ENCODE measurements at regions not wholly inside any gene's neighbourhood (a gene's known extent, or its start where the extent isn't known, plus 50 kb on each side); places are given as distances from the start of the nearest gene placed in this dataset.

DNA sequence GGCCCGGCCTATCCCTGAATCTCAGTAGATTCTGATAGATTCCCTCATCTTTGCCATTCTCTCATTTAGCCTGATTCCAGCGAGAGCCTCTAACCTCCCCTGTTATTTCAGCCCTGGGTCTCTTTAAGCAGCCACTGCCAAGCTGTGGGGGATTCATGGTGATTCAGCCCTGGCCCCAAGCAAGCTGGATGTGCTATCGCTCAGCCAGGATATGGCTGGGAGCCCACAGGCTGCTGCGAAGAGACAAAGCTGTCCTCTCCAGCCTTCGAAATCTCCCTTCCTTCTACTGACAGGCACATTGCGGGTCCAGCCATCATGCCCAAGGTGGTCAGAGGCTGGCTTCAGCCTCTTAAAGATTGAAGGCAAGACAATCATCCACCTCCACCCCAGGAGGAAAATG lies 394.1 kb downstream of the SOX9 start:
- Histone ChIP-seq H3K27me3 (ENCODE audit: control insufficient read depth in 4 of 4, insufficient read depth in 4 of 4, low read length in 3 of 4) (peaks cover 0 to 3% (median 0%) of the 10 kb centered on the region in 4 donors), H3K4me3 (ENCODE audit: low read depth in 1 of 3, low read length in 3 of 3) (no peak overlapping the region), H3K4me1 (ENCODE audit: control insufficient read depth in 4 of 4, insufficient read depth in 4 of 4, low read length in 3 of 4) (no peaks in the 10 kb centered on the region), H3K9ac (ENCODE audit: low read depth in 1 of 2, low read length in 2 of 2) (no peak overlapping the region), H3K36me3 (ENCODE audit: control insufficient read depth in 4 of 4, insufficient read depth in 3 of 4, low read depth in 1 of 4, low read length in 3 of 4) (no peaks in the 10 kb centered on the region), H3K27ac (ENCODE audit: low read depth in 1 of 2, low read length in 2 of 2) (no peak overlapping the region), H3K9me3 (ENCODE audit: control insufficient read depth in 4 of 4, low read length in 3 of 4) (no peaks in the 10 kb centered on the region)
- DNase-seq (ENCODE audit: low spot score), result no peak
- no peak for TF ChIP-seq NR2F2 (IDR thresholded peaks at IDR 0.05)
- TF ChIP-seq GABPA (IDR thresholded peaks at IDR 0.05 in 1 of 2, conservative IDR thresholded peaks at IDR 0.05 in 1 of 2), result no peak
- TF ChIP-seq RXRA (IDR thresholded peaks at IDR 0.05), result no peak
- TF ChIP-seq, protein P1, sequence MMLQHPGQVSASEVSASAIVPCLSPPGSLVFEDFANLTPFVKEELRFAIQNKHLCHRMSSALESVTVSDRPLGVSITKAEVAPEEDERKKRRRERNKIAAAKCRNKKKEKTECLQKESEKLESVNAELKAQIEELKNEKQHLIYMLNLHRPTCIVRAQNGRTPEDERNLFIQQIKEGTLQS (IDR thresholded peaks at IDR 0.05), result no peak
- no peak for TF ChIP-seq EGR1 (IDR thresholded peaks at IDR 0.05; ENCODE audit: low read depth in 2 of 2)
- TF ChIP-seq, protein P2, sequence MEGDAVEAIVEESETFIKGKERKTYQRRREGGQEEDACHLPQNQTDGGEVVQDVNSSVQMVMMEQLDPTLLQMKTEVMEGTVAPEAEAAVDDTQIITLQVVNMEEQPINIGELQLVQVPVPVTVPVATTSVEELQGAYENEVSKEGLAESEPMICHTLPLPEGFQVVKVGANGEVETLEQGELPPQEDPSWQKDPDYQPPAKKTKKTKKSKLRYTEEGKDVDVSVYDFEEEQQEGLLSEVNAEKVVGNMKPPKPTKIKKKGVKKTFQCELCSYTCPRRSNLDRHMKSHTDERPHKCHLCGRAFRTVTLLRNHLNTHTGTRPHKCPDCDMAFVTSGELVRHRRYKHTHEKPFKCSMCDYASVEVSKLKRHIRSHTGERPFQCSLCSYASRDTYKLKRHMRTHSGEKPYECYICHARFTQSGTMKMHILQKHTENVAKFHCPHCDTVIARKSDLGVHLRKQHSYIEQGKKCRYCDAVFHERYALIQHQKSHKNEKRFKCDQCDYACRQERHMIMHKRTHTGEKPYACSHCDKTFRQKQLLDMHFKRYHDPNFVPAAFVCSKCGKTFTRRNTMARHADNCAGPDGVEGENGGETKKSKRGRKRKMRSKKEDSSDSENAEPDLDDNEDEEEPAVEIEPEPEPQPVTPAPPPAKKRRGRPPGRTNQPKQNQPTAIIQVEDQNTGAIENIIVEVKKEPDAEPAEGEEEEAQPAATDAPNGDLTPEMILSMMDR (IDR thresholded peaks at IDR 0.05; ENCODE audit: low read depth, low read length, missing input control), result no peak
- TF ChIP-seq, protein P3, sequence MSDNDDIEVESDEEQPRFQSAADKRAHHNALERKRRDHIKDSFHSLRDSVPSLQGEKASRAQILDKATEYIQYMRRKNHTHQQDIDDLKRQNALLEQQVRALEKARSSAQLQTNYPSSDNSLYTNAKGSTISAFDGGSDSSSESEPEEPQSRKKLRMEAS (IDR thresholded peaks at IDR 0.05), result no peak
- no peak for TF ChIP-seq HNF4A (conservative IDR thresholded peaks at IDR 0.05)
- no peak for TF ChIP-seq HNF4G (IDR thresholded peaks at IDR 0.05)
- no peak for TF ChIP-seq YY1 (IDR thresholded peaks at IDR 0.05)
- no peak for TF ChIP-seq RAD21 (IDR thresholded peaks at IDR 0.05)
- no peak for TF ChIP-seq JUND (IDR thresholded peaks at IDR 0.05)
- TF ChIP-seq FOXA2 (IDR thresholded peaks at IDR 0.05), result no peak
- TF ChIP-seq, protein P4, sequence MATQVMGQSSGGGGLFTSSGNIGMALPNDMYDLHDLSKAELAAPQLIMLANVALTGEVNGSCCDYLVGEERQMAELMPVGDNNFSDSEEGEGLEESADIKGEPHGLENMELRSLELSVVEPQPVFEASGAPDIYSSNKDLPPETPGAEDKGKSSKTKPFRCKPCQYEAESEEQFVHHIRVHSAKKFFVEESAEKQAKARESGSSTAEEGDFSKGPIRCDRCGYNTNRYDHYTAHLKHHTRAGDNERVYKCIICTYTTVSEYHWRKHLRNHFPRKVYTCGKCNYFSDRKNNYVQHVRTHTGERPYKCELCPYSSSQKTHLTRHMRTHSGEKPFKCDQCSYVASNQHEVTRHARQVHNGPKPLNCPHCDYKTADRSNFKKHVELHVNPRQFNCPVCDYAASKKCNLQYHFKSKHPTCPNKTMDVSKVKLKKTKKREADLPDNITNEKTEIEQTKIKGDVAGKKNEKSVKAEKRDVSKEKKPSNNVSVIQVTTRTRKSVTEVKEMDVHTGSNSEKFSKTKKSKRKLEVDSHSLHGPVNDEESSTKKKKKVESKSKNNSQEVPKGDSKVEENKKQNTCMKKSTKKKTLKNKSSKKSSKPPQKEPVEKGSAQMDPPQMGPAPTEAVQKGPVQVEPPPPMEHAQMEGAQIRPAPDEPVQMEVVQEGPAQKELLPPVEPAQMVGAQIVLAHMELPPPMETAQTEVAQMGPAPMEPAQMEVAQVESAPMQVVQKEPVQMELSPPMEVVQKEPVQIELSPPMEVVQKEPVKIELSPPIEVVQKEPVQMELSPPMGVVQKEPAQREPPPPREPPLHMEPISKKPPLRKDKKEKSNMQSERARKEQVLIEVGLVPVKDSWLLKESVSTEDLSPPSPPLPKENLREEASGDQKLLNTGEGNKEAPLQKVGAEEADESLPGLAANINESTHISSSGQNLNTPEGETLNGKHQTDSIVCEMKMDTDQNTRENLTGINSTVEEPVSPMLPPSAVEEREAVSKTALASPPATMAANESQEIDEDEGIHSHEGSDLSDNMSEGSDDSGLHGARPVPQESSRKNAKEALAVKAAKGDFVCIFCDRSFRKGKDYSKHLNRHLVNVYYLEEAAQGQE (IDR thresholded peaks at IDR 0.05), result no peak
- no peak for TF ChIP-seq SP1 (IDR thresholded peaks at IDR 0.05)
- TF ChIP-seq, protein P5, sequence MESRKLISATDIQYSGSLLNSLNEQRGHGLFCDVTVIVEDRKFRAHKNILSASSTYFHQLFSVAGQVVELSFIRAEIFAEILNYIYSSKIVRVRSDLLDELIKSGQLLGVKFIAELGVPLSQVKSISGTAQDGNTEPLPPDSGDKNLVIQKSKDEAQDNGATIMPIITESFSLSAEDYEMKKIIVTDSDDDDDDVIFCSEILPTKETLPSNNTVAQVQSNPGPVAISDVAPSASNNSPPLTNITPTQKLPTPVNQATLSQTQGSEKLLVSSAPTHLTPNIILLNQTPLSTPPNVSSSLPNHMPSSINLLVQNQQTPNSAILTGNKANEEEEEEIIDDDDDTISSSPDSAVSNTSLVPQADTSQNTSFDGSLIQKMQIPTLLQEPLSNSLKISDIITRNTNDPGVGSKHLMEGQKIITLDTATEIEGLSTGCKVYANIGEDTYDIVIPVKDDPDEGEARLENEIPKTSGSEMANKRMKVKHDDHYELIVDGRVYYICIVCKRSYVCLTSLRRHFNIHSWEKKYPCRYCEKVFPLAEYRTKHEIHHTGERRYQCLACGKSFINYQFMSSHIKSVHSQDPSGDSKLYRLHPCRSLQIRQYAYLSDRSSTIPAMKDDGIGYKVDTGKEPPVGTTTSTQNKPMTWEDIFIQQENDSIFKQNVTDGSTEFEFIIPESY (IDR thresholded peaks at IDR 0.05), result no peak
- no peak for TF ChIP-seq FOXA1 (IDR thresholded peaks at IDR 0.05)
- TF ChIP-seq TAF1 (conservative IDR thresholded peaks at IDR 0.05), result no peak
- WGBS, result 79% methylated on average over 6 of the region's 6 CpGs

Data from liver (tissue), 8 donors.